ENCODE measurements at regions not wholly inside any gene's neighbourhood (a gene's known extent, or its start where the extent isn't known, plus 50 kb on each side); places are given as distances from the start of the nearest gene placed in this dataset.

DNA sequence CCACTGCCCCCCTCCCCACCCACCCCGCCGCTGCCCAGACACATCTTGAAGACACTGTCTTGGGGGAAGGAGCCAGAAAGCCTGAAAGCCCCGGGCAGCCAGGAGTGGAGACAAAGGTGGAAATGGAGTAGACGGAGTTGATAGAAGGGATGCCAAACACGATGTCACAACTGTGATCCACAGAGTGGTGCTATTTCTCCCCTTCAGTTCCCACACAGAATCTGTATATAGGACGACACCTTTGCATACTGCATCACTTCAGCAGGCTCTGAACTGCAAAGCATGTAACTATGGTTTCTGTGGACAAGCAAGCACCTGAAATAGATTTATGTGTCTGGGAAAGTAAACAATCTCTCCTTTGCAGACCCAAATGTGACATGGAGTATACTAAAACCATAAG is 56.4 kb upstream of the F13A1 start:
- no peak for DNase-seq (ENCODE audit: low spot score)
- intact Hi-C loops (cut with DNase I), result no loop called here

DNA sequence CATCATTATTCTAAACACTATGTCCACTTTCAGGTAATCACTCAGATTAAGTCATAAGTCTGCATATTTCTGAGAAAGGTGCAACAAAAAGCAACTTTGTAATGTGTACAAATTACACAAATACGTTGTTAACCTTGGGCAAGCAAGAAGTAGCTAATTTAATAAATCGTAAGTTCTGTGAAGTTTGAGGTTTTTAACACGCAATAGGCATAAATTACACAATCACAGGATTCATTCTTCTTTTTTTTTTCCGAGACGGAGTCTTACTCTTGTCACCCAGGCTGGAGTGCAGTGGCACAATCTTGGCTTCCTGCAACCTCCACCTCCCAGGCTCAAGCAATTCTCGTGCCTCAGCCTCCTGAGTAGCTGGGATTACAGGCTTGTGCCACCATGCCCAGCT is 57.2 kb upstream of the F13A1 start:
- intact Hi-C loops (cut with DNase I), result no loop called here
- no peak for DNase-seq (ENCODE audit: low spot score)

DNA sequence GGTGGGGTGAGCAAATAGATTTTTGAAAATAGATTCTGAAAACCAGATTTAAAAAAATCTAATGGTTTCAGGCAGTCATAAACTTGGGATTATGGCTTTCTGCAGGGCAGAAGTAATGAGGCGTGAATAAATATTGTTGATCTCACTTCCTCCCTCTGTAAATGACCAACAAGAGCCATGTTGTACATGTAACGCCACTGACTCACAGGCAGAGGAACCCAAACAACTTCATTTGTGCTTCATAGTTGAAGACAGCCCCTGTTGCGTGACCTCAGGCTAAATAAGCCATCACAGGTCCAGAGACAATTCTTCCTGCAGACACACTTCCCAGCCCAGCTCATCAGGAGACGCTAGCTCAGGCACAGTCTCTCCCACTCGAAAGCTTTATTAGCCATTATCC is 59.1 kb upstream of the F13A1 start:
- intact Hi-C loops (cut with DNase I), result no loop called here

DNA sequence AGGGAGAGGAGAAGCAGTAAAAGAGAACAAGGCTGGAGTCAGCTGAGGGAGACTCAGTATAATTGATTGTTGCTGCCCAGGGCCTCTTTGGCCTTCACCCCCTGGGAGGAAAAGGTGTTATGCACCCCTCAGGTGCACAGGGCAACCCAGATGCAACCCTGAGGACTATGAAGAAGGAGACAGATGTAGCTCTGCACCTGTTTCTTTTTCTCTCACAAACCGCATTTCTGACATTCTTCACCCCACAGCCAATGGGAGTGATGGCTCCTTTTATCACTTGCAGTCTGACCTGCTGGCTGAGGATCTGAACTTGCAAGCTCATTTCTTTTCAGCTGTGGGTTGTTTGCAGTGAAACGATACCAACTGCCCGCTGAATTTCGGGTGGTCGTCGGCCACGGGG is 64.1 kb upstream of the F13A1 start:
- DNase-seq (ENCODE audit: low spot score), result no peak
- intact Hi-C loops (cut with DNase I), result no loop called here

More for the DNA sequence above, 59.1 kb upstream of the F13A1 start:
- DNase-seq (ENCODE audit: low spot score), result no peak

DNA sequence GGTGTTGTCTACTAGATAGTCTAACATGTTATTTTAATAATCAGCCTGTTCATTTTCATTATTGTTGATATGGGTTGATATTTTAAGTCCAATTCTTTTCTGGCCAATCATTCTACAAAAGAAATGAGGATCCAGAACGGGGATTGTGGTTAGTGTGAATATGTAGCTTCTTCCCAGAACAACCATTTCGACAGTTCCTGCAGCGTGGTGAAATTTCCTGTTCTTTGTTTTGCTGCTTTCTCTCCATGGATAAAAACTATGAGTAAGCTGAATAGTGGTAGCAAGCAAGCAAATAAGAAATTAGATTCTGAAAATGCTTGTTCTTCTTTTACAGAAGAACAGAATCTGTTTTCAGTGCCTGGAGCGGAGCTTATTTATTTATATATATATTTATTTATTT is 65.5 kb upstream of the F13A1 start:
- no peak for DNase-seq (ENCODE audit: low spot score)
- intact Hi-C loops (cut with DNase I), result no loop called here

DNA sequence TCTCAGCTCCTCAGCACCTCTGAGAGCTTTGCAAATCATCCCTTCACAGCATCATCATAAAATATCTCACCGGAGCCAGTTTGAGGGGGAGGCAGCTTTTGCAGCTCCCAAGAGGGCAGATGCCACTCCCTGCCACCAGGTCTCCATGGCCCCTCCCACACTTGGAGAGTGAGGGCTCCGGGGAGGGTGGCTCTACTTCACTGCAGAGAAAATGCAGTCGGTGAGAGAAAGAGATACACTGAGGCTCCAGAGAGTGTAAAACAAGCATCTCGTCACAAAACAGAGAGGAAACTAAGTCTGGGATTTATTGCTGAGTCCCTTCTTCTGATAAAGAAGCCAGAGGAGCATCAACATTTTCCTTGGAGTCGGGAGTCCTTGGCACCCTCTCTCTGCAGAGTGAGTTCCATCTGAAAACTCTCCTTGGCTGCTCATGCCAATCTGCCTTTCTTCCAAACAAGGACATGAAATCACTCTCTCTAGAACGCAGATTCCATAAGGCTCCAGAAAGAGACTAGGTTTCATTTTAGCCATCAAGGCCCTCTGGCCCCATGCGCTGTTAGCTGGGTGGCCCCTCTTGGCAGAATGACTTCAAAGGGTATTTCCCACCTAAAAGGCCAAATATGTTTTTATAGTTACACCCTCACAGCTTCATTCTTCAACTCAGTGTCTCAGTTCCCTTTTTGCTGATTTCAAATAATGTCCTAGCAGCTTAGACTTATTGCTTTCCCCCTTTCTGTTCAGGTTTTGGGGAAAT is 70.6 kb upstream of the F13A1 start:
- intact Hi-C loops (cut with DNase I), result no loop called here

DNA sequence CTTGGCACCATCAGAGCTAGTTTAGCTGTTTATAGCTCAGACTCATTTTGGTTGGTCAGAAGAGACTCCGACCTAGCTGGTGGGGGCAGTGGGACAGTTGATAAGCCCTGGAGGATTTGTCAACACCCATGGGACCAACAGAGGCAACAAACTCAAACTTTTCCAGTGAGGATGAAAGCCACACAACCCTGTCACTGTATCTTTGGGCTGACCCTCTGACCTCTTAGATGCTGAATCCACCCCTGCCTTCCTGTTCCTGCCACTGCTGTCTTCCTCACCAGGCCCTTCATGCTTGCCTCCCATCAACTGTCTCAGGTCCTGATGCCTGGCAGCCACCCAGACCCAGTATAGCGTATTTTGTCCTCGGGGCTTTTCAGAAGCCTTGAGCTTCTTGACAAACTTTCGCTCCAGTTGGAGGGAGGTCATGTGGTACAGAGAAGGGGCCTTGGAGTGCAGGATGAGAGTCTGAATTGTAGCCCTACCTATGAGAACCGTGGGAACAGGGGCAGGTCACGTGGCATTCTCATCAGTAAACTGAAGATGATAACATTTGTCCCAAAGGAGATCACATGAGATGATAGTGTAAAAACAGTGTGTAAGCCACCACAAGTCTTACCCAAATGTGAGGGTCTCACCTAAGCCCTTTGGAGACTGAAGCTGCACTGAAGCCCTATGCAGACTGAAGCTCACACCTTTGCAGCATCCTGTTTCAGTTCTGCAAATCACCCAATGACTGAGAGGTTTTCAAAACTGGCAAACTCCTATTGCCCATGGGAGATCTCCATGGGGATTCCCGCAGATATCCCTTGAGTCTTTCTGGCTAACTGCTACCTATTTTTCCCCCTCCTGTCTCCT is 72.0 kb upstream of the F13A1 start:
- DNase-seq (ENCODE audit: low spot score), result no peak
- intact Hi-C loops (cut with DNase I), result no loop called here

More for the DNA sequence above, 70.6 kb upstream of the F13A1 start:
- no peak for DNase-seq (ENCODE audit: low spot score)

DNA sequence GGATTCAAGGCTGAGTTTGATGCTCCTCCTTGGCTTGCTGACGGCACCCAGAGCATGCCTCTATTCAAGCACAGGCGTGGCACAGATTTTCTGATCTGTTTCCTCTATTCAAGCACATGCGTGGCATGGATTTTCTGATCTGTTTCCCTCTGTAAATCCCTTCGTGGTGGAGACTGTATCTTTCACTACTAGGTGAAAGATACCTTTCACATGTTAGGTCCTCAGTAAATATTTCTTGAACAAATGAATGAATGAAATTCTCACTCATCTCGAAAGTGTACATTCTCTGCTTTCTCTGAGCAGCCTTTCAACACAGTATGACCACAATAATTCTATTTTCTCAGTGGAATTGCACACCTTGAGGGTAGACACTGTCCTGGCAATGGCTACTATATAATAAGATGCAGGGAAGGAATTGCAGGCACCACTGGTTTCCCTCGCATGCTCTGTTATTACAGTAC is 72.6 kb upstream of the F13A1 start:
- intact Hi-C loops (cut with DNase I), result no loop called here
- DNase-seq (ENCODE audit: low spot score), result no peak

DNA sequence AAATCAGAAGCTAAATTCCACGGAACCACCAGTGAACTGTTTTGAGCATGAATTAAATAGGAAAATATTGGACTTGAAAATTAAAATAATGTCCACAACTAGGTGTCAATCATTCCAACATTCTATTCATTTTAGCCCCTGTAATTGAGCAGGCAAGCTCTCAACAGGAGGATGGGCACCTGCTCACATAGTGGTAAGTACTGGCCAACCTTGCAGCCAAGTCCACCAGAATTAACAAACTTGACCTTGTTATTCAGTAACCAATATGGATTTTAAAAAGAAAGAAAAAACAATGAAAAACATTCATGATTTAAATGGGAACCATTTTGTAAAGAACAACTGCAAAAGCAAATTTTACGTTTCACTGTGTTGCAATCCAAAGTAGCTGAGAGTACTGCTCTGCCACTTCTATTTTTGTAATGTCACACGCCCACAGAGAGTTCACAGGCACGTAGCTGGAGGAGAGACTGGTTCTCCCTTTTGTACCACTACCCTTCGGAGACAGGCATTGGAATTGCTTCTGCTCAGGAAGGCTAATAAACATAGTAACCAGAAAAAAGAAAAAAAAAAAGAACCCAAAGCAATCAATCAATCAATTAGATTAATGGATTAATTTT is 75.2 kb upstream of the F13A1 start:
- intact Hi-C loops (cut with DNase I), result no loop called here
- no peak for DNase-seq (ENCODE audit: low spot score)

DNA sequence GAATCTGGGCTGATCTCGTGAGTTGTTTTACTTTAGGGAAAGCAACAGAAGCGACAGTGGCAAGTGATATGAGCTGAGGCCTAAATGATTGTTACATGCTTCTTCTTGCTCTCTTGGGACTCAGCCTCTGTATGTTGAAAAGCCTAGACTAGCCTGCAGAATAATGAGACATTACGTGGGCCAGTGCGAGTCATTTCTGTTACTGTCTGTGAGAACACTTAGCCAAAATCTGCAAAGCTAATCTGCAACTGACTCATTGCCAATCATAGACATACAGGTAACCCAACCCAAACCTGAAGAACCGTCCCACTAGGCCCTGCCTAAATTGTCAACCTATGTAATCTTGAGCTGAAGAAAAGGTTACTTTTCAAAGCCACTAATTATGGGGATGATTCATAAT is 77.4 kb upstream of the F13A1 start:
- intact Hi-C loops (cut with DNase I), result no loop called here
- DNase-seq (ENCODE audit: low spot score), result no peak

DNA sequence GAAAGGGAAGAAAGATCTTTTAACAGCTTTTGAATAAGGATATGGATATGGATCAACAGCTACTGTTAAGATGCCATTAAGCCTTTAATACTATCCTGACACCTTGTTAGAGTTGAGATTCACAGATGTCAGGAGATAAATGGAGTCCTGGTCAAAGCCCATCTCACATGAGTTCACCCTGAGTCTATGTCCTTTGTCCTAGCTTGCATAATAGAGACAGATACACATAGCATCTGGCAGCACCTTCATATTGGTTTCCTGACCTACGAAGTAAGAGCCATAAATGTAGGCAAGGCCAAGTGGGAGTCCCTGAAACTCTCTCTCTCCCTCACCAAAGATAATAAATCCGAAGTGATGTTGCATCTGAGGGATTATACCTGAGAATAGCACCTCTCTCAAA is 79.1 kb upstream of the F13A1 start:
- no peak for DNase-seq (ENCODE audit: low spot score)
- intact Hi-C loops (cut with DNase I), result no loop called here

DNA sequence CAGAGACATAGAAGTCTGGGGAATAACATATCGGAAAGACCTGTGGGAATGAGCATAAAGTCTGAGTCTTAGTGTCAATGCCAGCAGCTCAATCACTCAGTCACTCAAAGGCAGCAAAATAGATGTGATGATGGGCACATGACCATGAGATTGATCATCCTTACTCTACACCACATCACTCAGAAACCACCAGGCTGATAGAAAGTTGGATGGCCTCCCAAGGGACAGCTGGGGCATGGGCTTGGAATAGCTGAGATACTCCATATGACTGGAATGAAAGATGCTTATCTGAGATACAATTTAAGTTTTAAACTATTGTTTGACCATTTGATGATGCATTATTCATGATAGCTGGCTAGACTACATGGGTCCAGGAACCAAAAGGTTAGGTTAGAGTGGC is 80.9 kb upstream of the F13A1 start:
- intact Hi-C loops (cut with DNase I), result no loop called here
- no peak for DNase-seq (ENCODE audit: low spot score)

DNA sequence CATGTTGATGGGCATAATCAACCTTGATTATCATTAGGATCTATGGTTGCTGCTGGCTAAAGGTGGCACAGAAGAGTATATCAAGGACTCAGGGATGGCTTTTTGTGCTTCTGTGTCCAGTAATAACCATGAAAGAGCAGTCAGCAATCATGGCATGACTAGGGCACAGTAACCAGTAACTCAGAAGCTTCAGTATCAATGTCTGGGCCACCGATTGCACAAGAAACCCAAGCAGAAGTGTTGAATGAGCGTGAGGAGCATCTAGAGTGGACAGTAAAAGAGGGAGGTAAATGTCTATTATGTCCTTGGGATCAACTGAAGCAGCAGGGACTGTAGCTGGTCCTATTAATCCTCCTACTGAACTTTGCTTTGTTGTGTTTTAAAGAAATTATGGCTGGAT is 81.5 kb upstream of the F13A1 start:
- DNase-seq (ENCODE audit: low spot score), result no peak
- intact Hi-C loops (cut with DNase I), result no loop called here

DNA sequence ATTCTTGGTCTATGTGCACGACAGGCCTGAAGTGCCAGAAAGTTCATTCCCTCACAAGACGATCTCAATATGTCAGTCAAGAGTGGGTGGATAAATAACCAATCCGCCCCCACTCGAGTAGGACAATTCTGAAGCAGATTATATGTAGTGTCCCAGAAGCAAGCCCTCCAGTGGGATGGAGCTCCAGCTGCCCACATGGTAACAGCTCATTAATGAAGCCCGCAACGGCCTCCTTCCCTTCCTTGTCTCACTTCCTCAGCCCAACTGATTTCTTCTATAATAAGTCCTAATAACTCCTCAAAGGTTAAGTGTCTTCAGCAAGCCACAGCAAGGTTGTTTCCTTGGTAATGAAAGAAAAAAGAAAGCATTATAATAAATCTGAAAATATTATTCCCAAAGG is 82.1 kb upstream of the F13A1 start:
- intact Hi-C loops (cut with DNase I), result no loop called here

DNA sequence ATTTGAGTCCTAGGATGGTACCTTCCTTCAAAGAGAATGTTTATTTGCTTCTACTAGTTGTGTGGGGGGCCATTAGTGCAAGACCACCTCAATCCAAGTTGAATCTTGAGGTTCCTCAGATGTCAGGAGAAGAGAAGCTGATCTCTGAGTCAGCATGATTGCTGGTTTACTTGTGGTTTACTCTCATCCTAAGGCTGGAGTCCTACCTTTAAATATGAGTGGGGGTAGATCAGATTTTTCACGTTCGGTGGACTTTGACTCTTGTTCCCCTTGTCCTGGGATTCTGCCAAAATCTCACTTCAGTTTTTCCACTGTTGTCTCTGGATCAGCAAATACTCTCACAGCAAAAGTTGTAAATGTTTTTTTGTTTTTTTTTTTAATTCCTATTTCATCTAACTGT is 84.6 kb upstream of the F13A1 start:
- intact Hi-C loops (cut with DNase I), result no loop called here
- no peak for DNase-seq (ENCODE audit: low spot score)

More for the DNA sequence above, 82.1 kb upstream of the F13A1 start:
- DNase-seq (ENCODE audit: low spot score), result no peak

DNA sequence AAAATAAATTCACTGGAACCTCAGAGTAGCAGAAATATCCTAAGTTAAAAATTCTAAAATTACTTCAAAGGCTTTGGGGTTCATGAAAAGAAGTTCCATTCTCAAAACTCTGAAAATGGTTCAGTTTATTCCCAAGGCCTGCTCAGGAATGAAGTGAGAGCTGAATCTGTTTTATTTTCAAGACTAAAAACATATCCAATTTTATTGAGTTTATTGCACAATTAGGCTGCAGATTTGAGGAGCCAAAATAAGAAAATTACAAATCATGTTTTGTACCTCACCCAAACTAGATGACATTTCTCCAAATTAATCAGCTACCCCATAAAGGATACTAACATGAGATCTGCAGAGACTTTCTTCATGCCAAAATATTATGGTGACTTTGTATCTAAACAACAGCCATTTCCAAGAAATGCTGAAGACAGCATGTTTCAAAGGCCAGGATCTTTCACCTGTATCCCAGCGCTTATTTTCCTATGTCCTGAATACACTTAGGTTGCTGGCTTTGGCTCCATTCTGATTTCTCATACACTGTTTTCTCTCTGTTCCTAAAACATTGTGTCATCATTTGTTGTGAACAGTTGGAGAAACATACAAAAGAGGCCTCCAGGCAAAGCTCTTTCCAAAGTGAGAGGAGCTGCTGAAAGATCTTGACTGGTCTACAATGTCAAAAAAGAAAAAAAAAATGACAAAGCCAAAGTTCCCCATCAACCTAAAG is 85.7 kb upstream of the F13A1 start:
- intact Hi-C loops (cut with DNase I), result no loop called here
- no peak for DNase-seq (ENCODE audit: low spot score)

DNA sequence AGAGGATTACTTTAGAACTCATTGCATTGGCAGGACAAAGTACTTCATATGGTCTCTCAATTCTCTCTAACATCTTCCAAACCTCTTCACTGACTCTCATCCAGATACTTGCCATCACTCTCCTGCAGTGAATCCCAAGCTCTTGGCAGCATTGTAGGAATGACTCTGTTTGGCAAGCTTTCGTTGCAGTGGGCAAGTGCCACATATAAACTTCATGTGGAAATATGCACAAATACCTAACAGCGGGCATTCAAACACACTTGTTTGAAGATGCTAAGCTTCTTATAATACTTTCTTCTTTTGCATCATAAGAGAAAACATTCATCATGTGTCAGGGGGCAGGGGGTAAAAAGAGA is 86.2 kb upstream of the F13A1 start:
- intact Hi-C loops (cut with DNase I), result no loop called here
- no peak for DNase-seq (ENCODE audit: low spot score)

DNA sequence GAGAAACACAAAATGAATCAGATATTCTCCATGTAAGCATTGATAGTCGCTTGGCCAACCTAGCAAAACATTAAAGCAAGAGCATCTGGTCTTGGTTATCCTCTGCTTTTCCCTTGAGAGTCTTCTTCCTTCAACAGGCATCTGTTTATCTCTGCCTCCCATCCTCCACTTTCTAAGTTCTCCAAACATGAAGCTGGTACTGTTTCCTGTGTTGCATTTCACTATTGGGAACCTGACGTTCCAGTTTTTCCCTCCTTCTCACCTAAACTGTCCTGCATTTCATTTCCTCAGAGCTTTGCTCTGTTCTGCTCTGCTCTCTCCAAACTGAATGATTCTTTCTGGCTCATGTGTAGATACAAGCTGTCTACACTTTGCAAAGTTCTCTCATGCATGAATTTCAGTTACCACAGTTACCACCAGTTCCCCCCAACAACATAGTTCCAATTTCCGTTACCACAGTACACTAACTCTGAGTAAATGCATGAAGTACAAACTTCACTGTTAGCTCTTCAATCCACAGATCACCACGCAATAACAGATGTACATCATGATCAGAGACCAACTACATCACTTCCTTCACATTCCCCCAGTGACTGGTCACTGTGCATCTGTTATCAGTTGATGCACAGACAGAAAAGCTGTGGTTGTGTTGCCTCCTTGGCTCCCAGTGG is 86.7 kb upstream of the F13A1 start:
- intact Hi-C loops (cut with DNase I), result no loop called here
- DNase-seq (ENCODE audit: low spot score), result no peak

DNA sequence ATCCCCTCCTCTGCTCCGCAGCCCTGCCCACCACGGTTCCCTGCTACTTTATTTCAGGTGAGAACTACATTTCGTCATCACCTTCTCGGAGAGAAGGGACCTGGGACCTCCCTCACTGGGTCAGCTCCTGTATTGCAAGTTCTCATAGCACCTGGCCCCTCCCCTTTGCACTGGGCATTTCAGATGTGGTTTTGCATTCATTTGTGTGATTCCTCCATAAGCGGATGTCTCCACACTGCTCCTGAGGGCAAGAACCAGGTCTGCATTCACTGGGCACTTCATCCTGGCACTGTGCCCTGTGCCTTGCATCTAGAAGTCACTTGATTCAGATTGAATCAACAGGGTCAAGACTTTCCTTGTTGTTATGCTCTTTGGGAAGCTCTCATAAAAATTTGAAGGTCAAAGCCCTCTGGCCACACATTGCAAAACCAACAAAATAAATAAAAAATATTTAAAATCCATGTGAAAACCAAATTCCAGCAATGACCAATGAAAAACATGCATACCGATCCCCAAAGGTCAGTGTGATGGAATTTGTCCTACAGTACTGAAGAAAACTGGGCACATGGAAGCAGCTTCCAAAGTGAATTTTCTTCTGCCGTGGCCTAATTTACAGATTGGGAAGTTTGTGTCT is 89.1 kb upstream of the F13A1 start:
- no peak for DNase-seq (ENCODE audit: low spot score)
- intact Hi-C loops (cut with DNase I), result no loop called here
